Activated naive CD4-positive, alpha-beta T cell treated with anti-CD3 and anti-CD28 coated beads, Interleukin-2, amount 50 U/mL, for 24 hours (primary cell): ENCODE measurements at regions not wholly inside any gene's neighbourhood (a gene's known extent, or its start where the extent isn't known, plus 50 kb on each side); places are given as distances from the start of the nearest gene placed in this dataset.
"Not testable (repeated sequence)": the region's sequence is repeated elsewhere in the genome, so short reads cannot be mapped to it uniquely, and the experiment has no call there.

Experiments used
- H3K27ac Mint-ChIP-seq: one replicate; pipeline ENCODE4 v1.8.0; 2021; ENCODE audit warnings: mild to moderate bottlenecking, mixed read lengths
- H3K27me3 Mint-ChIP-seq: one replicate; pipeline ENCODE4 v1.8.0; 2021; ENCODE audit warnings: mixed read lengths
- H3K36me3 Mint-ChIP-seq: one replicate; pipeline ENCODE4 v1.8.0; 2021; ENCODE audit warnings: mixed read lengths
- H3K4me1 Mint-ChIP-seq: one replicate; pipeline ENCODE4 v1.8.0; 2021; ENCODE audit warnings: mixed read lengths
- H3K4me3 Mint-ChIP-seq: one replicate; pipeline ENCODE4 v1.8.0; 2021; ENCODE audit warnings: mild to moderate bottlenecking, mixed read lengths
- H3K9me3 Mint-ChIP-seq: one replicate; pipeline ENCODE4 v1.8.0; 2021; ENCODE audit warnings: mixed read lengths

GRCh38 chr4:67355806-67356205 lies 189.5 kb downstream of the CENPC start:
- Mint-ChIP-seq H3K36me3 (no peaks in the 10 kb centered on the region), H3K27ac (no peak overlapping the region), H3K4me3 (no peak overlapping the region), H3K27me3 (no peaks in the 10 kb centered on the region), H3K9me3 (no peaks in the 10 kb centered on the region), H3K4me1 (no peaks in the 10 kb centered on the region)

- no peak overlapping the region for H3K27ac Mint-ChIP-seq
- no peaks in the 10 kb centered on the region for H3K9me3 Mint-ChIP-seq
Measured at GRCh38 chr4:67346654-67347053, 198.6 kb downstream of the CENPC start.

GRCh38 chr4:67344594-67345380 lies 200.5 kb downstream of the CENPC start:
- H3K27ac Mint-ChIP-seq, result no peak overlapping the region
- H3K4me3 Mint-ChIP-seq, result no peak overlapping the region
- peaks cover 3% of the 10 kb centered on the region for H3K27me3 Mint-ChIP-seq
- no peaks in the 10 kb centered on the region for H3K4me1 Mint-ChIP-seq
- H3K36me3 Mint-ChIP-seq, result no peaks in the 10 kb centered on the region
- H3K9me3 Mint-ChIP-seq, result no peaks in the 10 kb centered on the region

More at GRCh38 chr4:67346654-67347053, 198.6 kb downstream of the CENPC start:
- H3K27me3 Mint-ChIP-seq, result peaks cover 3% of the 10 kb centered on the region
- H3K4me3 Mint-ChIP-seq, result no peak overlapping the region
- H3K36me3 Mint-ChIP-seq, result no peaks in the 10 kb centered on the region
- H3K4me1 Mint-ChIP-seq, result no peaks in the 10 kb centered on the region

- H3K9me3 Mint-ChIP-seq, result no peaks in the 10 kb centered on the region
- H3K27me3 Mint-ChIP-seq, result peaks cover 3% of the 10 kb centered on the region
- no peaks in the 10 kb centered on the region for H3K4me1 Mint-ChIP-seq
- no peak overlapping the region for H3K27ac Mint-ChIP-seq
- H3K36me3 Mint-ChIP-seq, result no peaks in the 10 kb centered on the region
- H3K4me3 Mint-ChIP-seq, result no peak overlapping the region
Measured at GRCh38 chr4:67343199-67343598, 202.1 kb downstream of the CENPC start.

GRCh38 chr4:67342291-67342690 lies 203.0 kb downstream of the CENPC start:
- peaks cover 3% of the 10 kb centered on the region for H3K27me3 Mint-ChIP-seq

GRCh38 chr4:67333664-67334063 lies 211.6 kb downstream of the CENPC start:
- no peak overlapping the region for H3K27ac Mint-ChIP-seq
- H3K4me3 Mint-ChIP-seq, result no peak overlapping the region
- no peaks in the 10 kb centered on the region for H3K9me3 Mint-ChIP-seq
- peaks cover 18% of the 10 kb centered on the region for H3K27me3 Mint-ChIP-seq
- no peaks in the 10 kb centered on the region for H3K36me3 Mint-ChIP-seq
- no peaks in the 10 kb centered on the region for H3K4me1 Mint-ChIP-seq

More at GRCh38 chr4:67342291-67342690, 203.0 kb downstream of the CENPC start:
- Mint-ChIP-seq H3K4me3 (no peak overlapping the region), H3K27ac (no peak overlapping the region), H3K9me3 (no peaks in the 10 kb centered on the region), H3K36me3 (no peaks in the 10 kb centered on the region), H3K4me1 (no peaks in the 10 kb centered on the region)

- Mint-ChIP-seq H3K4me1 (no peaks in the 10 kb centered on the region), H3K9me3 (no peaks in the 10 kb centered on the region), H3K27me3 (peaks cover 21% of the 10 kb centered on the region), H3K36me3 (no peaks in the 10 kb centered on the region), H3K4me3 (no peak overlapping the region), H3K27ac (no peak overlapping the region)
Measured at GRCh38 chr4:67332627-67333026, 212.7 kb downstream of the CENPC start.

- H3K36me3 Mint-ChIP-seq, result no peaks in the 10 kb centered on the region
- no peak overlapping the region for H3K27ac Mint-ChIP-seq
- H3K9me3 Mint-ChIP-seq, result no peaks in the 10 kb centered on the region
- H3K4me3 Mint-ChIP-seq, result no peak overlapping the region
- H3K4me1 Mint-ChIP-seq, result peaks cover 3% of the 10 kb centered on the region
- H3K27me3 Mint-ChIP-seq, result peaks cover 20% of the 10 kb centered on the region
Measured at GRCh38 chr4:67328393-67328792, 216.9 kb downstream of the CENPC start.

GRCh38 chr4:67328018-67328278 lies 217.4 kb downstream of the CENPC start:
- no peak overlapping the region for H3K27ac Mint-ChIP-seq
- peaks cover 20% of the 10 kb centered on the region for H3K27me3 Mint-ChIP-seq
- no peaks in the 10 kb centered on the region for H3K36me3 Mint-ChIP-seq
- H3K4me3 Mint-ChIP-seq, result no peak overlapping the region
- no peaks in the 10 kb centered on the region for H3K9me3 Mint-ChIP-seq
- peaks cover 3% of the 10 kb centered on the region for H3K4me1 Mint-ChIP-seq

- peaks cover 3% of the 10 kb centered on the region for H3K4me1 Mint-ChIP-seq
Measured at GRCh38 chr4:67327245-67328017, 217.9 kb downstream of the CENPC start.

GRCh38 chr4:67325791-67326190 lies 219.5 kb downstream of the CENPC start:
- Mint-ChIP-seq H3K27me3 (peaks cover 13% of the 10 kb centered on the region), H3K27ac (no peak overlapping the region), H3K36me3 (no peaks in the 10 kb centered on the region), H3K4me1 (peaks cover 3% of the 10 kb centered on the region), H3K4me3 (no peak overlapping the region), H3K9me3 (no peaks in the 10 kb centered on the region)

More at GRCh38 chr4:67327245-67328017, 217.9 kb downstream of the CENPC start:
- no peaks in the 10 kb centered on the region for H3K36me3 Mint-ChIP-seq
- H3K4me3 Mint-ChIP-seq, result no peak overlapping the region
- no peaks in the 10 kb centered on the region for H3K9me3 Mint-ChIP-seq
- H3K27ac Mint-ChIP-seq, result no peak overlapping the region
- peaks cover 17% of the 10 kb centered on the region for H3K27me3 Mint-ChIP-seq

GRCh38 chr4:67320645-67321044 lies 224.7 kb downstream of the CENPC start:
- H3K9me3 Mint-ChIP-seq, result no peaks in the 10 kb centered on the region
- no peak overlapping the region for H3K27ac Mint-ChIP-seq
- no peaks in the 10 kb centered on the region for H3K36me3 Mint-ChIP-seq
- H3K4me3 Mint-ChIP-seq, result no peak overlapping the region
- H3K4me1 Mint-ChIP-seq, result no peaks in the 10 kb centered on the region
- peaks cover 4% of the 10 kb centered on the region for H3K27me3 Mint-ChIP-seq

GRCh38 chr4:67319607-67320006 lies 225.7 kb downstream of the CENPC start:
- H3K4me1 Mint-ChIP-seq, H3K9me3 Mint-ChIP-seq, H3K36me3 Mint-ChIP-seq, H3K27me3 Mint-ChIP-seq, H3K27ac Mint-ChIP-seq, H3K4me3 Mint-ChIP-seq: not testable (repeated sequence)

GRCh38 chr4:67300497-67301185 lies 244.7 kb downstream of the CENPC start:
- H3K27me3 Mint-ChIP-seq, H3K4me3 Mint-ChIP-seq, H3K27ac Mint-ChIP-seq, H3K36me3 Mint-ChIP-seq, H3K9me3 Mint-ChIP-seq, H3K4me1 Mint-ChIP-seq: not testable (repeated sequence)

- Mint-ChIP-seq H3K4me1 (no peaks in the 10 kb centered on the region), H3K9me3 (no peaks in the 10 kb centered on the region), H3K4me3 (no peak overlapping the region), H3K27ac (no peak overlapping the region), H3K27me3 (no peaks in the 10 kb centered on the region), H3K36me3 (no peaks in the 10 kb centered on the region)
Measured at GRCh38 chr4:67292636-67293035, 252.7 kb downstream of the CENPC start.

- H3K36me3 Mint-ChIP-seq, result no peaks in the 10 kb centered on the region
- H3K27me3 Mint-ChIP-seq, result no peaks in the 10 kb centered on the region
- H3K27ac Mint-ChIP-seq, result no peak overlapping the region
Measured at GRCh38 chr4:67292045-67292444, 253.3 kb downstream of the CENPC start.

More at GRCh38 chr4:67292045-67292444, 253.3 kb downstream of the CENPC start:
- Mint-ChIP-seq H3K9me3 (no peaks in the 10 kb centered on the region), H3K4me1 (no peaks in the 10 kb centered on the region), H3K4me3 (no peak overlapping the region)
